MM.1S (cell line): ENCODE measurements at regions not wholly inside any gene's neighbourhood (a gene's known extent, or its start where the extent isn't known, plus 50 kb on each side); places are given as distances from the start of the nearest gene placed in this dataset.

ENCODE experiments used
- CTCF ChIP-seq: fragments of 300-600 bp; sonication (generic); IDR thresholded peaks from 2 replicates; pipeline ENCODE4 v1.5.1; 2016; ENCODE audit warnings: antibody characterized with exemption, low read length, mixed read lengths
- EZH2 ChIP-seq: fragments of 300-600 bp; sonication (generic); optimal IDR thresholded peaks from 2 replicates; pipeline ENCODE3; 2017; ENCODE audit warnings: low read depth, mild to moderate bottlenecking, antibody characterized with exemption, low read length, mixed read lengths
- EZH2phosphoT487 ChIP-seq: fragments of 300-600 bp; sonication (generic); IDR thresholded peaks from 2 replicates; pipeline ENCODE4 v1.6.1; 2018; ENCODE audit warnings: antibody characterized with exemption, low read length

GRCh38 chr14:25800841-25801240, 750.9 kb upstream of the STXBP6 start:
- TF ChIP-seq EZH2phosphoT487 (no peak), CTCF (no peak), EZH2 (no peak)
